ENCODE measurements at regions not wholly inside any gene's neighbourhood (a gene's known extent, or its start where the extent isn't known, plus 50 kb on each side); places are given as distances from the start of the nearest gene placed in this dataset.

GRCh38 chr6:90722648-90723047 lies 135.8 kb upstream of the MAP3K7 start:
- no peak for DNase-seq

DNA sequence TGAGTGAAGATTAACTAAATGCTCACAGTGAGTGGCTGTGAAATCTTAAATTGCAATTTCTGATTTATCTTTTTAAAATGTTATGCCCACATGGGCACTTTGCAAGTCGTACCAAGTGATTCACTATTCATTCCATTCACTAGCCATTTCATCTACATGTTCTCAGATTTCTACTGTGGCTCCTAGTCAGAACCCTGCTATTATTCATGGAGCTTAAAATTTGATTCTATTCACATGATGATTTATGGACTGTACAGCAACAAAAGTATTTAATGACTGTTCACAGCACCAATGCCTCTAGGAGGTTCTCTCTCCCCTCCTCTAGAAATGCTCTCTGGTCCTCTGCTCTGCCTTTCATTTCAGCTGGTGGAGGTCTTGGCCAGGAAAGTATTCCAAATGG lies 133.5 kb upstream of the MAP3K7 start:
- no peak for DNase-seq

DNA sequence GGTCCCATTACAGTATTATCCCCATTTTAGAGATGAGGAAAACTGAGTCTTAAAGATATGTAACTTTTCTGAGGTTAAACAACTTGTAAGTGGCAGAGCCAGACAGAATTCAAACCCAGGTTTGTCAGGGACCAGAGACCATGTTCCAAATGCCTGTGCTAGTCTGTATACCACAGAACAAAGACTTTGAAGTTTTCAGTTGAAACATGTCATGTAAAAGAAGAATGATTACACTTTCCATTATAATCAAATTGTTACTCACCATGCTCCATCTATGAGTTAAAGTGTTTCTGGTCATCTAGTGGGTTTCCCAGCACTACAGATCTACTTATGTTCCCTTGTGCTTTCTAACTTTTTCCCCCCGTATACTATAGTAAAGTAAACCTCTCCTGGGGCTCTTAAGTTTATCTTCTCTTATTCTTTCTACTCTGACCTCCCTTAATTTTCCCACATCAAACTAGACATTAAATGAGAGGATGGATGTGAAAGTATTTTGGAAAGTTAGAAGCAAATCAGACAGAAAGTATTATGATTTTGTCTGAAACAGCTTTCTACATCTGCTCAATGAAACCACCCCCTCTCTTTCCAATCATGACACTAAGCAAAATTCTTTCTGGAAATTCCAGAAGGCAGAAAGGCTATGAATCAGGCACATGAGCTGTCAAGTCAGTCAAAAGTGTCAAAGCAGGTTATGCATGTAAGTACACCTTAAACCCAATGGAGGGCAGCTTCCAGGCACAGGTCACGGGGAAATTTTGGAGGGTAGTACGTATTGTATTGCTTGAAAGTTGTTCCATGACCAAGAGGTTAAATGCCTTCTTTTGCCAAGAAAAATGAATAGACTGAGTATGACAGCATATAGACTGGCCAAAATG lies 132.7 kb upstream of the MAP3K7 start:
- no peak for DNase-seq

DNA sequence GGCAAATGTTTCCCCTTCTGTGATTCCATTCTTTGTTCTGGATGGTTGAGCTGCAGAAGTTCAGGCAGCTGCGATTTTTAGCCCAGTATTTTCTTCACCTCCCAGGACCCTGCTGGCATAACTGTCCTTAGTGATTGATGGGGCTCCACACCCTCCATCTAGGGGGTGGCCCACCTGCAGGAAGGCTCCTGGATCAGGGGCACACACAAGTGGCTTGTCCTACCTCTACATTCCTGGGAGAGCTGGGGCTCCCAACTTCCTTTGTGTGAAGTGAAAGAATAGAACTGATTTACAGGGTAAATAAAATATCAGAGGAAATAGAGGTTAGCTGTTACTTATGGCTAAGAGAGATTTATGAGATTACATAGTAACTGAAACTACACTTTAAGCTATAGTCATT lies 129.5 kb upstream of the MAP3K7 start:
- no peak for DNase-seq

- no peak for DNase-seq
Observed at GRCh38 chr6:90715093-90715655, 128.3 kb upstream of the MAP3K7 start.

GRCh38 chr6:90714319-90714718 lies 127.4 kb upstream of the MAP3K7 start:
- DNase-seq = no peak

- DNase-seq = no peak
Observed at GRCh38 chr6:90712114-90712513, 125.2 kb upstream of the MAP3K7 start.

GRCh38 chr6:90709431-90709996 lies 122.6 kb upstream of the MAP3K7 start:
- no peak for DNase-seq

GRCh38 chr6:90708206-90708737 lies 121.4 kb upstream of the MAP3K7 start:
- DNase-seq = no peak

- DNase-seq = no peak
Observed at GRCh38 chr6:90707246-90707645, 120.4 kb upstream of the MAP3K7 start.

- no peak for DNase-seq
Observed at GRCh38 chr6:90703336-90703735, 116.5 kb upstream of the MAP3K7 start.

- no peak for DNase-seq
Observed at GRCh38 chr6:90701926-90702325, 115.1 kb upstream of the MAP3K7 start.

DNA sequence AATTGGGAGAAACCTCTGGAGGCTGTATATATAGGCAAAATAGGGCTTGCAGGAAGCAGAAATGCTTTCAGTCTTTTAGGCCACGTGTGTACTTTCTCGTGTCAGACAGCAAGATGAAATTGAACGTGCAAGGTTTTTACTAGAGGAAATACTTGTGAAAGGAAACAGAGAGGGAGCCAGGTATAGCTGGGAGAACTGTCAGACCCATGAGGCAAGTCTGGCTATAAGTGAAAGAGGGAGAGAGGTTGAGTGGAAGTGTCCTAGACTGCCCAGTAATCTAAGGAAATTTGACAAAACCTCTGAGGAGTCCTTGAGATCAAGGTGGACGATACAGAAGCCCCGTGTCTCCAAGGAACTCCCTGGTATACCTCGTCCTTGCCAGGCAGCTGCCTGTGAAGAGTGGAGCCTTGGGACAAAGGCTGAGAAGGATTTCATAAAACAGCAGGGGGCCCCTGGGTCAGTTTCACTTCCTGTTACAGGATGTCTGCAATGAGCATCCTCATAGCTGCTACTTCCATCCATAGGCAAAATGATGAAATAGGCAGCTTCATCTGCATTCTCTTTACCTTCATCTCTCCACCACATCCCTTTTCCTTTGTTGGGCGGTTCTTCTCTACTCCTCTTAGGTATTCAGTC lies 114.4 kb upstream of the MAP3K7 start:
- no peak for DNase-seq

DNA sequence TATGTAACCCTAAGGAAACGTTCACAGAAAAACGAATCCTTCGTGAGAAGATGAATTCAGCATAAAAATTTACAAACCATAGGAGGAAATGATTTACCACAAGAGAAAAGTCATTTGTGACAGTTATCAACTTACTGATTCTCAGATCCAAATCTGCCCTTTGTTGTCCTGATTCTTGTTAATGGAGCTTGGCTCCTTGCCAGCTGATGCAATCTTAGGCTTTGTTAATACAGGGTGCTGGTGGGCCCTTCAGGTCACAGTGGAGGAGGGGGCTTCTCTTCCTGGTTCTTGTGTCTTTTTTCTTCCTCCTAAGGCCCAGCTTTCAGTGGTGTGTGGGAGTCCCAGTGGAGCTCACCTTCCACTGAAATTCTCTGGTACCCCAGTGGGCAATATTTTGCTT lies 108.4 kb upstream of the MAP3K7 start:
- no peak for DNase-seq

DNA sequence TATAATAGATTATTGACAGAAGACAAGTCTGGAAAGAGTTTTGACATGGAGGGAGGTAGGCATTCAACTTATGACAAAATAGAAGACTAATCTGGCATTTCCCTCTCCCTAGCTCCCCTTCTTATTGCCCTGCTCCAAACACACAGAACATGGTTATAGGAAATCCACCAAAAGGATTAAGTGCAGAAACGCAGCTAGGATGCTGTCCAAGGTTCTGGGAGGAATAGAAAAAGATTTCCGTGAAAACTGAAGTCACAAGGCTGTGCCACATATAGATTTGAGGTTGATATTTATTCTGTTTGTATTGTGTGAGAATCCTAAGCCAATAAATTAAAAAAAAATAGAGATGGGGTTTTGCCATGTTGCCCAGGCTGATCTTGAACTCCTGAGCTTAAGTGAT lies 107.9 kb upstream of the MAP3K7 start:
- no peak for DNase-seq

- no peak for DNase-seq
Observed at GRCh38 chr6:90691823-90692222, 105.0 kb upstream of the MAP3K7 start.

GRCh38 chr6:90689172-90689571 lies 102.3 kb upstream of the MAP3K7 start:
- DNase-seq = no peak

- DNase-seq = no peak
Observed at GRCh38 chr6:90687775-90688380, 101.0 kb upstream of the MAP3K7 start.

- DNase-seq = no peak
Observed at GRCh38 chr6:90681863-90682262, 95.0 kb upstream of the MAP3K7 start.

GRCh38 chr6:90678049-90678779 lies 91.3 kb upstream of the MAP3K7 start:
- DNase-seq = no peak

- DNase-seq = no peak
Observed at GRCh38 chr6:90677440-90677839, 90.6 kb upstream of the MAP3K7 start.

- no peak for DNase-seq
Observed at GRCh38 chr6:90676516-90677300, 89.8 kb upstream of the MAP3K7 start.

Measured in activated CD4-positive, alpha-beta T cell treated with anti-CD3 and anti-CD28 coated beads, Interleukin-2, amount 50 U/mL, for 4 hours (primary cell).